A549 (cell line): ENCODE measurements at regions not wholly inside any gene's neighbourhood (a gene's known extent, or its start where the extent isn't known, plus 50 kb on each side); places are given as distances from the start of the nearest gene placed in this dataset.

Experiments used
- ATAC-seq, 2 experiments: fragments of 200-7000 bp in 1 of 2; fragments of >200 bp in 1 of 2; cut with Nextera tagmentation in 1 of 2; cut with Tn5 transposase in 1 of 2; 3 replicates each; pipeline versions ENCODE4 v1.8.0 to v1.9.1; 2018 to 2020; ENCODE audit warnings: mild to moderate bottlenecking in 1 of 2, moderate library complexity in 1 of 2
- CTCF ChIA-PET: fragments of 300-600 bp; sonication (Branson Sonifier 250); formaldehyde crosslinking; extraction: SDS; loops from one replicate; lab custom pipeline; 2021; ENCODE audit warnings: antibody characterized with exemption, inconsistent platforms; lab: Yijun Ruan, JAX
- POLR2A ChIA-PET: fragments of 350-600 bp; formaldehyde crosslinking; extraction: SDS; loops from one replicate; lab custom pipeline; 2021; ENCODE audit warnings: antibody characterized with exemption, inconsistent platforms; lab: Yijun Ruan, JAX
- DNase-seq, 2 experiments: peaks; one replicate each; pipeline versions ENCODE4 v3.0.0 to v3.0.0-alpha.2; 2011 to 2016; ENCODE audit warnings: low read depth in 1 of 2, low spot score in 1 of 2
- FAIRE-seq: peaks from 2 replicates; lab custom pipeline; 2011; peaks lifted over from hg19 to GRCh38; lab: Jason Lieb, UNC
- H3K27ac ChIP-seq, 2 experiments: fragments of >200 bp; sonication (Bioruptor Twin); formaldehyde crosslinking; 3 replicates each; pipeline ENCODE4 v1.5.1; 2016 to 2017
- H3K4me1 ChIP-seq: fragments of >200 bp; sonication (Bioruptor Twin); formaldehyde crosslinking; 3 replicates; pipeline ENCODE4 v1.6.1; 2016
- H3K4me2 ChIP-seq: fragments of >200 bp; sonication (Bioruptor Twin); formaldehyde crosslinking; 3 replicates; pipeline ENCODE4 v1.6.1; 2016
- H3K4me3 ChIP-seq: fragments of >200 bp; sonication (Bioruptor Twin); formaldehyde crosslinking; 3 replicates; pipeline ENCODE4 v1.5.1; 2016
- H3K9me3 ChIP-seq: fragments of >200 bp; sonication (Bioruptor Twin); formaldehyde crosslinking; 3 replicates; pipeline ENCODE4 v1.6.1; 2016
- BCL3 ChIP-seq: fragments of >200 bp; sonication (Bioruptor Twin); formaldehyde crosslinking; IDR thresholded peaks from 3 replicates; pipeline ENCODE4 v1.6.1; 2016
- CBX2 ChIP-seq: fragments of 200-600 bp; sonication (generic); IDR thresholded peaks from 2 replicates; pipeline ENCODE4 v1.6.1; 2016; ENCODE audit warnings: low read depth, mild to moderate bottlenecking, borderline replicate concordance
- CTCF ChIP-seq: fragments of >200 bp; sonication (Bioruptor Twin); formaldehyde crosslinking; IDR thresholded peaks from 3 replicates; pipeline ENCODE4 v1.5.1; 2016
- GATA3 ChIP-seq: IDR thresholded peaks from 2 replicates; pipeline ENCODE4 v1.6.1; 2012; ENCODE audit warnings: borderline replicate concordance
- HES2 ChIP-seq: fragments of >200 bp; sonication (Bioruptor Twin); formaldehyde crosslinking; IDR thresholded peaks from 2 replicates; pipeline ENCODE4 v1.6.1; 2016
- HEYL ChIP-seq: fragments of 250-450 bp; sonication (Bioruptor Pico); IDR thresholded peaks from 2 replicates; pipeline ENCODE4 v1.8.0; 2021; ENCODE audit warnings: mild to moderate bottlenecking, moderate library complexity
- HOXB13 ChIP-seq: fragments of 250-450 bp; sonication (Bioruptor Pico); IDR thresholded peaks from 2 replicates; pipeline ENCODE4 v1.5.0; 2020; ENCODE audit warnings: low read depth, mild to moderate bottlenecking, moderate library complexity
- HOXB5 ChIP-seq: fragments of 250-450 bp; sonication (Bioruptor Pico); IDR thresholded peaks from 2 replicates; pipeline ENCODE4 v1.5.0; 2020; ENCODE audit warnings: mild to moderate bottlenecking, moderate library complexity
- KDM1A ChIP-seq: fragments of 200-600 bp; sonication (generic); IDR thresholded peaks from 2 replicates; pipeline ENCODE4 v1.6.1; 2016; ENCODE audit warnings: low read depth, mild to moderate bottlenecking
- PBX3 ChIP-seq: IDR thresholded peaks from 2 replicates; pipeline ENCODE4 v1.6.1; 2012
- PHF8 ChIP-seq: fragments of 200-600 bp; sonication (generic); IDR thresholded peaks from 2 replicates; pipeline ENCODE4 v1.6.1; 2016; ENCODE audit warnings: low read depth, mild to moderate bottlenecking, antibody characterized with exemption, moderate library complexity, borderline replicate concordance
- POLR2AphosphoS2 ChIP-seq: conservative IDR thresholded peaks from 2 replicates; pipeline ENCODE4 v1.6.1; 2012; ENCODE audit warnings: low read length, improper control_type of control experiment, inconsistent platforms
- RFX5 ChIP-seq: fragments of 450-650 bp; IDR thresholded peaks from 2 replicates; pipeline ENCODE4 v1.7.1; 2014; ENCODE audit warnings: antibody characterized with exemption, mild to moderate bottlenecking, moderate library complexity
- SMC3 ChIP-seq: fragments of >200 bp; sonication (Bioruptor Twin); formaldehyde crosslinking; IDR thresholded peaks from 3 replicates; pipeline ENCODE4 v1.6.1; 2018; ENCODE audit warnings: inconsistent platforms
- TP53 ChIP-seq: fragments of 250-450 bp; sonication (Bioruptor Pico); IDR thresholded peaks from 2 replicates; pipeline ENCODE4 v1.5.0; 2021; ENCODE audit warnings: mild to moderate bottlenecking, moderate library complexity
- WGBS: methylation state at CpG from one replicate; pipeline ENCODE4 v1.1.6; 2017; ENCODE audit errors: missing lambda C conversion rate; 5-methylcytosine and 5-hydroxymethylcytosine counted together

GRCh38 chr4:13829457-13829856, 201.9 kb upstream of the BOD1L1 start:
- no peak overlapping the region for H3K4me2 ChIP-seq
- no peak overlapping the region for H3K27ac ChIP-seq
- no peak for FAIRE-seq
- no peak for TF ChIP-seq GATA3
- no peak for TF ChIP-seq POLR2AphosphoS2
- TF ChIP-seq RFX5, result no peak
- no peak for TF ChIP-seq CBX2
- TF ChIP-seq CTCF, result no peak
- no peak for TF ChIP-seq TP53 (CRISPR knock-in tag)
- H3K9me3 ChIP-seq, result 0 out of 3 replicates have a peak, but pooled peaks cover 8% of the 10 kb centered on the region
- ATAC-seq, result no peak
- 73% methylated on average over 3 of the region's 3 CpGs for WGBS
- ChIA-PET CTCF (no interaction called here), POLR2A (no interaction called here)
- no peak overlapping the region for H3K4me3 ChIP-seq
- no peaks in the 10 kb centered on the region for H3K4me1 ChIP-seq
- DNase-seq, result no peak

GRCh38 chr4:13830449-13830848, 202.9 kb upstream of the BOD1L1 start:
- no peaks in the 10 kb centered on the region for H3K9me3 ChIP-seq
- no peaks in the 10 kb centered on the region for H3K4me1 ChIP-seq
- ChIA-PET POLR2A (no interaction called here), CTCF (no interaction called here)
- no peak for TF ChIP-seq KDM1A
- TF ChIP-seq HOXB5 (CRISPR knock-in tag), result no peak
- TF ChIP-seq BCL3, result no peak
- no peak for TF ChIP-seq HES2
- ATAC-seq (no peak), FAIRE-seq (no peak), DNase-seq (no peak)
- H3K27ac ChIP-seq, result no peak overlapping the region; a peak in 1 of 6 replicates
- H3K4me3 ChIP-seq, result no peak overlapping the region
- 71% methylated on average over 5 of the region's 5 CpGs for WGBS
- H3K4me2 ChIP-seq, result no peak overlapping the region

- 42% methylated on average over 4 of the region's 4 CpGs for WGBS
- no peak for ATAC-seq
- no peaks in the 10 kb centered on the region for H3K9me3 ChIP-seq
- TF ChIP-seq POLR2AphosphoS2 (no peak), HOXB13 (CRISPR knock-in tag) (no peak), HEYL (CRISPR knock-in tag) (no peak), PBX3 (no peak), PHF8 (no peak), KDM1A (no peak), SMC3 (no peak)
- TF ChIP-seq, all 56 proteins: peak for 0
- Histone ChIP-seq H3K4me3 (no peak overlapping the region), H3K4me2 (no peak overlapping the region), H3K4me1 (no peaks in the 10 kb centered on the region), H3K27ac (no peak overlapping the region)
- ChIA-PET POLR2A (no interaction called here), CTCF (no interaction called here)
- DNase-seq, result no peak
- FAIRE-seq, result no peak
Measured at GRCh38 chr4:13833171-13833804, 205.8 kb upstream of the BOD1L1 start.
